ENCODE measurements at regions not wholly inside any gene's neighbourhood (a gene's known extent, or its start where the extent isn't known, plus 50 kb on each side); places are given as distances from the start of the nearest gene placed in this dataset.

DNA sequence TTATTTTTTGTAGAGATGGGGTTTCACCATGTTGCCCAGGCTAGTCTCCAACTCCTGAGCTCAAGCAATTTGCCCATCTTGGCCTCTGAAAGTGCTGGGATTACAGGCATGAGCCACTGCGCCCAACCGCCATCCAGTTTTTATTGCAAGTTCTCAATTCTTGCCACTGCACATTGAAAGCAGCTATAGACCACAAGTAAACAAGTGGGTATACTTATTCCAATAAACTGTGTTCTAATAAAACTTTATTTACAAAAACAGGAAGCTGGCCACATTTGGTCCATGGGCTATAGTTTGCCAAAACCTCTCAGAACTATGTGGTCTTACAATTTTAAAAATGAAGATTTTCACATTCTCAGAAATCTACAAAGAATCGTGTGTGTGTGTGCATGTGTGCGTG, 313.6 kb upstream of the RASGEF1B start:
- TF ChIP-seq POLR2A (IDR thresholded peaks at IDR 0.05; ENCODE audit: low read depth) (no peak), EP300 (IDR thresholded peaks at IDR 0.05) (no peak)
- TF ChIP-seq, protein P1, sequence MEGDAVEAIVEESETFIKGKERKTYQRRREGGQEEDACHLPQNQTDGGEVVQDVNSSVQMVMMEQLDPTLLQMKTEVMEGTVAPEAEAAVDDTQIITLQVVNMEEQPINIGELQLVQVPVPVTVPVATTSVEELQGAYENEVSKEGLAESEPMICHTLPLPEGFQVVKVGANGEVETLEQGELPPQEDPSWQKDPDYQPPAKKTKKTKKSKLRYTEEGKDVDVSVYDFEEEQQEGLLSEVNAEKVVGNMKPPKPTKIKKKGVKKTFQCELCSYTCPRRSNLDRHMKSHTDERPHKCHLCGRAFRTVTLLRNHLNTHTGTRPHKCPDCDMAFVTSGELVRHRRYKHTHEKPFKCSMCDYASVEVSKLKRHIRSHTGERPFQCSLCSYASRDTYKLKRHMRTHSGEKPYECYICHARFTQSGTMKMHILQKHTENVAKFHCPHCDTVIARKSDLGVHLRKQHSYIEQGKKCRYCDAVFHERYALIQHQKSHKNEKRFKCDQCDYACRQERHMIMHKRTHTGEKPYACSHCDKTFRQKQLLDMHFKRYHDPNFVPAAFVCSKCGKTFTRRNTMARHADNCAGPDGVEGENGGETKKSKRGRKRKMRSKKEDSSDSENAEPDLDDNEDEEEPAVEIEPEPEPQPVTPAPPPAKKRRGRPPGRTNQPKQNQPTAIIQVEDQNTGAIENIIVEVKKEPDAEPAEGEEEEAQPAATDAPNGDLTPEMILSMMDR (IDR thresholded peaks at IDR 0.05): no peak
